Fibroblast of villous mesenchyme (primary cell): ENCODE measurements at regions not wholly inside any gene's neighbourhood (a gene's known extent, or its start where the extent isn't known, plus 50 kb on each side); places are given as distances from the start of the nearest gene placed in this dataset.

Experiments
- DNase-seq: peaks from one replicate; pipeline ENCODE4 v3.0.0-alpha.2; 2010; ENCODE audit warnings: low read depth
- H3K4me3 ChIP-seq: 2 replicates; pipeline ENCODE4 v1.5.1; 2011; ENCODE audit warnings: low read depth, mild to moderate bottlenecking, low read length
- TF ChIP-seq, protein P1 (sequence below): IDR thresholded peaks from 2 replicates; pipeline ENCODE4 v1.5.1; 2012; ENCODE audit warnings: low read depth, mild to moderate bottlenecking, low read length; ENCODE audit not compliant: insufficient read depth

DNA sequence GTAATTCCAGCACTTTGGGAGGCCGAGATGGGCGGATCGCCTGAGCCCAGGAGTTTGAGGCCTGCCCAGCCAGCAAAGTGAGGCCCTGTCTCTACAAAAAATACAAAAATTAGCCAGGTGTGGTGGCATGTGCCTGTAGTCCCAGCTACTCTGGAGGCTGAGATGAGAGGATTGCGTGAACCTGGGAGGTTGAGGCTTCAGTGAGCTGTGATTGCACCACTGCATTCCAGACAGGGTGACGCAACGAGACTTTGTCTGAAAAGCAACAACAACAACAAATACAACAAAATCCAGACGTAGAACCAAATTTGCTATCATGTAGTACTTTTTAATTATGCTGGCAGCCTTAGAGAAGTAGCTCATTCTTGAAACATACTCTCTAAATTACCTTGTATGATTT is 277.1 kb downstream of the KLF5 start:
- peak; percentile 32 for DNase-seq

DNA sequence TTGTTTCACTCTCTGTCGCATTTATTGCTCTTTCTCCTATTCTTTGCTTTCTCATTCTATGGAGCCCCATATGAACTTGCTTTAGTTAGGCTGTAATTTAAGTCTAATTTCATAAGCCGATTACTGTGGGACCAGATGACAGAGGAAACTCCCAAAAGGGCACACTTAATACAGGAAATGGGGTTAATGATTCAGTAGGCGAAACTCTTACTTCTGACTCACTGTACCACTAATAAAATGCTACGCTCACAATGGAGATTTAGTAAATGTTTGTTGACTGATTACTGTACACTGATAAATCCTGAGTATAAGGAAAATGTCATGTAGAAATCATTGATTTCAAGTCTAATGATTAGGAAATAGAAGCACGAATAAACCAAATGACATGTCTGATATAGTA is 276.4 kb downstream of the KLF5 start:
- TF ChIP-seq, protein P1, sequence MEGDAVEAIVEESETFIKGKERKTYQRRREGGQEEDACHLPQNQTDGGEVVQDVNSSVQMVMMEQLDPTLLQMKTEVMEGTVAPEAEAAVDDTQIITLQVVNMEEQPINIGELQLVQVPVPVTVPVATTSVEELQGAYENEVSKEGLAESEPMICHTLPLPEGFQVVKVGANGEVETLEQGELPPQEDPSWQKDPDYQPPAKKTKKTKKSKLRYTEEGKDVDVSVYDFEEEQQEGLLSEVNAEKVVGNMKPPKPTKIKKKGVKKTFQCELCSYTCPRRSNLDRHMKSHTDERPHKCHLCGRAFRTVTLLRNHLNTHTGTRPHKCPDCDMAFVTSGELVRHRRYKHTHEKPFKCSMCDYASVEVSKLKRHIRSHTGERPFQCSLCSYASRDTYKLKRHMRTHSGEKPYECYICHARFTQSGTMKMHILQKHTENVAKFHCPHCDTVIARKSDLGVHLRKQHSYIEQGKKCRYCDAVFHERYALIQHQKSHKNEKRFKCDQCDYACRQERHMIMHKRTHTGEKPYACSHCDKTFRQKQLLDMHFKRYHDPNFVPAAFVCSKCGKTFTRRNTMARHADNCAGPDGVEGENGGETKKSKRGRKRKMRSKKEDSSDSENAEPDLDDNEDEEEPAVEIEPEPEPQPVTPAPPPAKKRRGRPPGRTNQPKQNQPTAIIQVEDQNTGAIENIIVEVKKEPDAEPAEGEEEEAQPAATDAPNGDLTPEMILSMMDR, result no peak
- H3K4me3 ChIP-seq, result no peak overlapping the region
- peak; percentile 83 for DNase-seq

More for the DNA sequence above, 277.1 kb downstream of the KLF5 start:
- H3K4me3 ChIP-seq, result no peak overlapping the region
- TF ChIP-seq, protein P1, result no peak

DNA sequence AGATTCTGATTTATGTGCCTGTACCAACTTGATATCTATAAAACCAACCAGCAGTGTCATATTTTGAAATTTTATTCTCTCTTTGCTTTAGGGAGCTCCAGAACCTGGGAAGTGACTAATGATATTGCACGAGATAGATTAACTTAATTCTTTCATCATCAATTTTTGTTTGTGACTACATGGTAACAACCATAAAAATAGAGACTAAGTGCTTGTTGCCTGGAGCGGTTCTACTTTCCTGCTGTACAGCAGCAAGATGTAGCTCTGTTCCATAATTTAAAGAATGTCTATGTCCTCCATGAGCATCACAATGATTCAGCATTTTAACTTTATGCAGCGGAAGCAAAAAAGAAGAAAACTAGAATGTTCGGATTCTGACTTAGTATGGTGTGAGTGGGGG is 275.6 kb downstream of the KLF5 start:
- TF ChIP-seq, protein P1, result no peak

DNA sequence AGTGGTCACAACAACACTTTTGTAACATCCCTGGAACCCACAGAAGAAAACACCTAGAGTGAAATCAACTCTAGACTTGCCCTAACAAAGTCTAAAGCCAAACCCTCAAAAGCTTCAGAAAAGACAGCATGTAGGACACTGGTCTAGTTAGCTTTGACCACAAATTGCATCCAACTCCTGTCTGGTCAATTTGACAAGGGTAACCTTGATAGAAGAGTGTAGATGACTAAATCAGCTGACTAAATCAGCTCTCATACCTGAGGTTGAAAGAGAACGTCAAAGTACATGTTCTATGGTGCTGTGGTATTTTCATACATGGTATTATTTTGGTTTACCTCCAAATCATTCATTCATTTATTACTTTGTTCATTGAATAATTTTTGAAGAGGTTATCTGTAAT is 272.8 kb downstream of the KLF5 start:
- no peak overlapping the region for H3K4me3 ChIP-seq
- TF ChIP-seq, protein P1, result no peak
- no peak for DNase-seq

More for the DNA sequence above, 275.6 kb downstream of the KLF5 start:
- DNase-seq, result peak; percentile 45
- no peak overlapping the region for H3K4me3 ChIP-seq

DNA sequence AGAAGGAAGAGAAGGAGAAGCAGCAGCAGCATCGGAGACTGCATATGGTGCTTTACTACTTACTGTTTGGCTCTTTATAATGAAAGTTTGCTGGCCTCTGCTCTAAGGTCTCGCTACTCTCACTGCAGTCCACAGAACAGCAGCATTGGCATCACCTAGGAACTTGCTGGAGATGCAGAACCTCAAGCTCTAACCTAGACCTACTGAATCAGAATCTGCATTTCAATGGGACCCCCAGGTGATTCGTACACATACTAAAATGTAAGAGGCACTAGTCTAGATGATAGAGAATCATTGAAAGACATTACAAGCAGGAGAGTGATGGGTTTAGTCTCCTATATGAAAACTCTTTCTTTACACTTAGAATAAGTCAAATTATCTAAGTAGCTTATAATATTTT is 270.6 kb downstream of the KLF5 start:
- no peak for DNase-seq
- no peak overlapping the region for H3K4me3 ChIP-seq
- TF ChIP-seq, protein P1, result no peak

DNA sequence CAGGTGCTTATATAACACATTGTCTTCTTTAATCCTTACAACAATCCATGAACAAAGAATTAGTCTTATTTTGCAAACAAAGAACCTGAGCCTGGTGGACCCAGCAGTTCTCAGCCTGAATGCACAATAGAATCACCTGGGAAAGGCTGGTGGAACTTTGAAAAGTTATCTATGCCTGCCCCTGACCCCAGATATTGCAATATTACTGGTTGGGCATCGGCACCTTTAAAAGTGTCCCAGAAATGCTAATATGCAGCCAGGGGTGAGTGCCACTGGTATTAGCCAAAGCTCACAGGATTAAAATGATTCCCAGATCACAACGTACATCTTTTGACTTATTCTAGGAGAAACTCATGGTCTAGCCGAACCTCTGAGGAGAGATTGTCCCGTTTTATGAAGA is 268.8 kb downstream of the KLF5 start:
- DNase-seq, result no peak
- TF ChIP-seq, protein P1, result no peak
- H3K4me3 ChIP-seq, result no peak overlapping the region

DNA sequence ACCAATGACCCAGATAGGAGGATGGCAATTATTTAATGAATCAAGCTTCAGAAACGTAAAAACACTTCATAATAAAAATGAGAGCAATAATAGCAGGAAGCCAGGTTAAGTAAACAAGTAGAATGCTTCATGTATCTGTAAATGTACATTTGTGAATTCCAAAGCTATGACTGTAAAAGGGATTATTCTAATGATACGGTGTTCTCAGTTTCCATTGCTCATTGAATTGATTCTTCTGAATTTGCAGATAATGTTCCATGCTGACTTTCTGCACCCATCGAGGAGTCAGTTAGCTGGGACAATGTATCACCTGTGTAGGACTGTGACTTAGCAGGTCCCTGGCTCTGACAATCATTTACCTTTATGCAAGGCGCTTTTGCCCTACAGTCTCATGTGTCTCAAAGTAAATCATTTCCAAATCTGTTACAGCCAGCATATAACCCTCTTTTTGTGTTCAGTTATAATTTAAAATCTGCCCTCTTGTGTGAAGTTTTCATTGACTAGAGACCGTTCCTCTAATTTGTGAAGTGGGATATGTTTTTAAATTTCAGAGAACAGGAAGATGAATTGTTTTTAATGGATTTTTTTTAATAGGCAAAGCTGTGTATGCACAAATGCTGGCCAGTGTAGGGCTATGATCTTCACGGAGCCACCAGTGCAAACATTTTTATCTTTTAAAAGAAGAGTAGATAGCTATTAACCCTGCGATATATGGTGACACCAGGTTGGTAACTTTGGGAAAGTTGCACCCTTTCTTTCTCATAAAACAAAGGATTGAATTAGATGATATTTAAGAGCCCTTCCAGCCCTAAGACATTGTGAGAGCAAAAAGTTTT is 267.1 kb downstream of the KLF5 start:
- DNase-seq, result no peak
- TF ChIP-seq, protein P1, result no peak
- H3K4me3 ChIP-seq, result no peak overlapping the region
